ENCODE measurements at regions not wholly inside any gene's neighbourhood (a gene's known extent, or its start where the extent isn't known, plus 50 kb on each side); places are given as distances from the start of the nearest gene placed in this dataset.

DNA sequence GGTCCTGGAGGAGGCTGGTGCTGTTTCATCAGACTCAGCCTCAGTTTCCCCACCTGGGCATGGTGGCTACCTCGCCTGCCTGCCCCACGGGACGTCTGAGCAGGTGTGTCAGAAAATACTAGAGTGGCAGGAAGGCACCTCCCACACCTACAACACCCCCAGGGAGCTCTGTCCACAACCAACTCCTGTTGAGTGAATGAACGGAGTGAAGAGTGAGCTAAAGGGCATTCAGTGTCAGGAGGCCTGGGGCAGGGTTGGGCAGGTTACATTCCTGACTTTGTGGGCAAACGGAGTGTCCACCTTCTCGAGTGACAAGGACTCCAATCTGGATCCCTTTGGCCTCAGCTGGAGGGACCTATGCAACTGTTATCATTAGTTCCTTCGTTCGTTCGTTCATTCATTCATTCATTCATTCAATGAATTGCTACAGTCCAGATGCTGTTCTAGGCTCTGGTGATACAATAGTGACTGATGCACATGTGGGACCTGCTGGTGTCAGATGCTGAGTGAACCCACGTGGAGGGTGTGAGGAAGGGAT, 195.2 kb downstream of the CTTN start (continued):
- TF ChIP-seq, protein P1, sequence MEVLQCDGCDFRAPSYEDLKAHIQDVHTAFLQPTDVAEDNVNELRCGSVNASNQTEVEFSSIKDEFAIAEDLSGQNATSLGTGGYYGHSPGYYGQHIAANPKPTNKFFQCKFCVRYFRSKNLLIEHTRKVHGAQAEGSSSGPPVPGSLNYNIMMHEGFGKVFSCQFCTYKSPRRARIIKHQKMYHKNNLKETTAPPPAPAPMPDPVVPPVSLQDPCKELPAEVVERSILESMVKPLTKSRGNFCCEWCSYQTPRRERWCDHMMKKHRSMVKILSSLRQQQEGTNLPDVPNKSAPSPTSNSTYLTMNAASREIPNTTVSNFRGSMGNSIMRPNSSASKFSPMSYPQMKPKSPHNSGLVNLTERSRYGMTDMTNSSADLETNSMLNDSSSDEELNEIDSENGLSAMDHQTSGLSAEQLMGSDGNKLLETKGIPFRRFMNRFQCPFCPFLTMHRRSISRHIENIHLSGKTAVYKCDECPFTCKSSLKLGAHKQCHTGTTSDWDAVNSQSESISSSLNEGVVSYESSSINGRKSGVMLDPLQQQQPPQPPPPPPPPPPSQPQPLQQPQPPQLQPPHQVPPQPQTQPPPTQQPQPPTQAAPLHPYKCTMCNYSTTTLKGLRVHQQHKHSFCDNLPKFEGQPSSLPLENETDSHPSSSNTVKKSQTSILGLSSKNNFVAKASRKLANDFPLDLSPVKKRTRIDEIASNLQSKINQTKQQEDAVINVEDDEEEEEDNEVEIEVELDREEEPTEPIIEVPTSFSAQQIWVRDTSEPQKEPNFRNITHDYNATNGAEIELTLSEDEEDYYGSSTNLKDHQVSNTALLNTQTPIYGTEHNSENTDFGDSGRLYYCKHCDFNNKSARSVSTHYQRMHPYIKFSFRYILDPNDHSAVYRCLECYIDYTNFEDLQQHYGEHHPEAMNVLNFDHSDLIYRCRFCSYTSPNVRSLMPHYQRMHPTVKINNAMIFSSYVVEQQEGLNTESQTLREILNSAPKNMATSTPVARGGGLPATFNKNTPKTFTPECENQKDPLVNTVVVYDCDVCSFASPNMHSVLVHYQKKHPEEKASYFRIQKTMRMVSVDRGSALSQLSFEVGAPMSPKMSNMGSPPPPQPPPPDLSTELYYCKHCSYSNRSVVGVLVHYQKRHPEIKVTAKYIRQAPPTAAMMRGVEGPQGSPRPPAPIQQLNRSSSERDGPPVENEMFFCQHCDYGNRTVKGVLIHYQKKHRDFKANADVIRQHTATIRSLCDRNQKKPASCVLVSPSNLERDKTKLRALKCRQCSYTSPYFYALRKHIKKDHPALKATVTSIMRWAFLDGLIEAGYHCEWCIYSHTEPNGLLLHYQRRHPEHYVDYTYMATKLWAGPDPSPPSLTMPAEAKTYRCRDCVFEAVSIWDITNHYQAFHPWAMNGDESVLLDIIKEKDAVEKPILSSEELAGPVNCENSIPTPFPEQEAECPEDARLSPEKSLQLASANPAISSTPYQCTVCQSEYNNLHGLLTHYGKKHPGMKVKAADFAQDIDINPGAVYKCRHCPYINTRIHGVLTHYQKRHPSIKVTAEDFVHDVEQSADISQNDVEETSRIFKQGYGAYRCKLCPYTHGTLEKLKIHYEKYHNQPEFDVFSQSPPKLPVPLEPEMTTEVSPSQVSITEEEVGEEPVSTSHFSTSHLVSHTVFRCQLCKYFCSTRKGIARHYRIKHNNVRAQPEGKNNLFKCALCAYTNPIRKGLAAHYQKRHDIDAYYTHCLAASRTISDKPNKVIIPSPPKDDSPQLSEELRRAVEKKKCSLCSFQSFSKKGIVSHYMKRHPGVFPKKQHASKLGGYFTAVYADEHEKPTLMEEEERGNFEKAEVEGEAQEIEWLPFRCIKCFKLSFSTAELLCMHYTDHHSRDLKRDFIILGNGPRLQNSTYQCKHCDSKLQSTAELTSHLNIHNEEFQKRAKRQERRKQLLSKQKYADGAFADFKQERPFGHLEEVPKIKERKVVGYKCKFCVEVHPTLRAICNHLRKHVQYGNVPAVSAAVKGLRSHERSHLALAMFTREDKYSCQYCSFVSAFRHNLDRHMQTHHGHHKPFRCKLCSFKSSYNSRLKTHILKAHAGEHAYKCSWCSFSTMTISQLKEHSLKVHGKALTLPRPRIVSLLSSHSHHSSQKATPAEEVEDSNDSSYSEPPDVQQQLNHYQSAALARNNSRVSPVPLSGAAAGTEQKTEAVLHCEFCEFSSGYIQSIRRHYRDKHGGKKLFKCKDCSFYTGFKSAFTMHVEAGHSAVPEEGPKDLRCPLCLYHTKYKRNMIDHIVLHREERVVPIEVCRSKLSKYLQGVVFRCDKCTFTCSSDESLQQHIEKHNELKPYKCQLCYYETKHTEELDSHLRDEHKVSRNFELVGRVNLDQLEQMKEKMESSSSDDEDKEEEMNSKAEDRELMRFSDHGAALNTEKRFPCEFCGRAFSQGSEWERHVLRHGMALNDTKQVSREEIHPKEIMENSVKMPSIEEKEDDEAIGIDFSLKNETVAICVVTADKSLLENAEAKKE (CRISPR knock-in tag; IDR thresholded peaks at IDR 0.05) = no peak
- no peak for TF ChIP-seq STAT1 (IDR thresholded peaks at IDR 0.05; ENCODE audit: unreplicated experiment)
- no peak for TF ChIP-seq CREB1 (CRISPR knock-in tag; IDR thresholded peaks at IDR 0.05; ENCODE audit: low read depth)
- no peak for TF ChIP-seq ZNF114 (CRISPR knock-in tag; IDR thresholded peaks at IDR 0.05)

DNA sequence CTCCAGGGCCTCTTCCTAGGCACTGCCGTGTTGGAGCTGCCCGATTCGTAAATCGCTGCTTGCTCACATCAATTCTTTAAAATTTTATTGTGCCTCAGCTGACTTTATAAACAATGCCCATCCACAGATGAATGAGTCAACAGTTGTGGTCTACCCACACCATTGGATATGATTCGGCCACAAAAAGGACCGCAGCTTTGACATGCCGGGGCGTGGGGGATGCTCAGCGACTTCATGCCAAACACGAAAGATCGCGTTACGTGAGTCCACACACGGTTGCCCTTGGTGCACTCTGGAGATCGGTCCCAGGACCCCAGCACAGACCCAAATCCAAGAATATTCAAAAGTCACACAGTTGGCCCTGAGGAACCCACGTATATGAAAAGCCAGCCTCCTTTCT, 195.7 kb downstream of the CTTN start:
- Mint-ChIP-seq H3K4me1 (peaks cover 18% of the 10 kb centered on the region), H3K36me3 (ENCODE audit: low read depth) (peaks cover 10% of the 10 kb centered on the region), H3K4me3 (no peak overlapping the region), H3K27me3 (ENCODE audit: insufficient read depth, low read depth, poor library complexity) (peaks cover 11% of the 10 kb centered on the region), H3K27ac (no peak overlapping the region), H3K9me3 (no peaks in the 10 kb centered on the region)
- H3K27me3 ChIP-seq (ENCODE audit: insufficient read depth) = no peaks in the 10 kb centered on the region
- H3K79me2 ChIP-seq (replicated peaks; ENCODE audit: insufficient read depth) = peaks cover 3% of the 10 kb centered on the region; the same call in 1 of the 2 replicates
- peaks cover 9% of the 10 kb centered on the region; the same call in 1 of the 2 replicates for H4K20me1 ChIP-seq (replicated peaks; ENCODE audit: insufficient read depth)
- H3K4me3 ChIP-seq = no peak overlapping the region
- no peak overlapping the region for H3K4me2 ChIP-seq
- ATAC-seq (no peak), DNase-seq (ENCODE audit: low spot score) (no peak)
- H3K27ac ChIP-seq (ENCODE audit: low read depth) = no peak overlapping the region
- no peaks in the 10 kb centered on the region for H3K9me2 ChIP-seq (ENCODE audit: insufficient read depth)
- H3K4me1 ChIP-seq (ENCODE audit: insufficient read depth) = no peaks in the 10 kb centered on the region
- H3F3A ChIP-seq (replicated peaks; ENCODE audit: low read depth) = no peaks in the 10 kb centered on the region
- no peak overlapping the region for H2AFZ ChIP-seq
- H3K36me3 ChIP-seq (ENCODE audit: insufficient read depth) = no peaks in the 10 kb centered on the region
- TF ChIP-seq STAT1 (IDR thresholded peaks at IDR 0.05; ENCODE audit: unreplicated experiment) (no peak), REST (IDR thresholded peaks at IDR 0.05; ENCODE audit: unreplicated experiment) (no peak)
- TF ChIP-seq, protein P1 (CRISPR knock-in tag; IDR thresholded peaks at IDR 0.05) = no peak

Data from GM23338 (cell line).